GM12878 (cell line): ENCODE measurements at regions not wholly inside any gene's neighbourhood (a gene's known extent, or its start where the extent isn't known, plus 50 kb on each side); places are given as distances from the start of the nearest gene placed in this dataset.
"Not testable (repeated sequence)": the region's sequence is repeated elsewhere in the genome, so short reads cannot be mapped to it uniquely, and the experiment has no call there.

ENCODE experiments used
- CTCF ChIP-seq, 3 experiments: IDR thresholded peaks in 2 of 3; conservative IDR thresholded peaks in 1 of 3; 2 replicates each; pipeline ENCODE4 v1.5.1; 2011; ENCODE audit warnings: low read depth in 3 of 3, low read length in 3 of 3, mild to moderate bottlenecking in 3 of 3, control low read depth in 2 of 3, moderate library complexity in 2 of 3, inconsistent platforms in 1 of 3, mixed read lengths in 1 of 3; ENCODE audit not compliant: control insufficient read depth in 2 of 3, insufficient read depth in 1 of 3; ENCODE audit errors: extremely low read depth in 1 of 3
- EZH2 ChIP-seq: IDR thresholded peaks from 2 replicates; pipeline ENCODE4 v1.6.1; 2012; ENCODE audit warnings: low read depth, mild to moderate bottlenecking, control low read depth, inconsistent platforms, low read length, borderline replicate concordance; ENCODE audit not compliant: control insufficient read depth
- FOXK2 ChIP-seq: fragments of 450-650 bp; IDR thresholded peaks from 2 replicates; pipeline ENCODE4 v1.6.1; 2017; ENCODE audit warnings: mild to moderate bottlenecking, moderate library complexity

GRCh38 chr2:66144324-66144723, 290.6 kb upstream of the MEIS1 start:
- TF ChIP-seq CTCF (IDR thresholded peaks at IDR 0.05 in 2 of 3, conservative IDR thresholded peaks at IDR 0.05 in 1 of 3; ENCODE audit: control insufficient read depth in 2 of 3, extremely low read depth in 1 of 3, insufficient read depth in 1 of 3, low read depth in 3 of 3, low read length in 3 of 3); FOXK2; EZH2: not testable (repeated sequence)
